ENCODE measurements at regions not wholly inside any gene's neighbourhood (a gene's known extent, or its start where the extent isn't known, plus 50 kb on each side); places are given as distances from the start of the nearest gene placed in this dataset.

- Histone ChIP-seq H3K27me3 (no peaks in the 10 kb centered on the region), H3K9me3 (no peaks in the 10 kb centered on the region), H3K36me3 (no peaks in the 10 kb centered on the region), H3K4me1 (no peaks in the 10 kb centered on the region), H3K4me3 (no peak overlapping the region), H3K27ac (no peak overlapping the region)
- intact Hi-C loops (cut with DNase I): no loop called here
- ATAC-seq: no peak
- DNase-seq: no peak
- 61 to 73% methylated on average over 5 of the region's 5 CpGs for WGBS, 2 donors
- TF ChIP-seq CTCF (IDR thresholded peaks at IDR 0.05): no peak
- no peak for FAIRE-seq
Observed at GRCh38 chr3:7877312-7877711, 624.3 kb upstream of the LMCD1 start.

- no peak for TF ChIP-seq CTCF (IDR thresholded peaks at IDR 0.05)
- no peaks in the 10 kb centered on the region for H3K4me1 ChIP-seq
- H3K36me3 ChIP-seq: no peaks in the 10 kb centered on the region
- no peak for ATAC-seq
- DNase-seq: no peak
- H3K4me3 ChIP-seq: no peak overlapping the region
- FAIRE-seq: no peak
- no peak overlapping the region for H3K27ac ChIP-seq
- intact Hi-C loops (cut with DNase I): no loop called here
- no peaks in the 10 kb centered on the region for H3K9me3 ChIP-seq
- 48 to 60% methylated on average over 1 of the region's 1 CpG for WGBS, 2 donors
- no peaks in the 10 kb centered on the region for H3K27me3 ChIP-seq
Observed at GRCh38 chr3:7879572-7879971, 622.1 kb upstream of the LMCD1 start.

- H3K9me3 ChIP-seq: no peaks in the 10 kb centered on the region
- H3K27ac ChIP-seq: no peak overlapping the region
- no peaks in the 10 kb centered on the region for H3K36me3 ChIP-seq
- H3K4me3 ChIP-seq: no peak overlapping the region
- intact Hi-C loops (cut with DNase I): no loop called here
- no peaks in the 10 kb centered on the region for H3K4me1 ChIP-seq
- no peak for TF ChIP-seq CTCF (IDR thresholded peaks at IDR 0.05)
- no peak for FAIRE-seq
- WGBS, 2 donors: 50 to 65% methylated on average over 2 of the region's 2 CpGs
- DNase-seq: no peak
- H3K27me3 ChIP-seq: no peaks in the 10 kb centered on the region
- ATAC-seq: no peak
Observed at GRCh38 chr3:7881946-7882345, 619.7 kb upstream of the LMCD1 start.

GRCh38 chr3:7897655-7898054 is 604.0 kb upstream of the LMCD1 start:
- ATAC-seq (no peak), FAIRE-seq (no peak)
- WGBS, 2 donors: 42 to 47% methylated on average over 5 of the region's 5 CpGs

GRCh38 chr3:7913283-7913682 is 588.3 kb upstream of the LMCD1 start:
- no peak for TF ChIP-seq CTCF (IDR thresholded peaks at IDR 0.05)
- WGBS, 2 donors: 63 to 70% methylated on average over 1 of the region's 1 CpG
- no peaks in the 10 kb centered on the region for H3K9me3 ChIP-seq
- H3K4me1 ChIP-seq: no peaks in the 10 kb centered on the region
- FAIRE-seq (no peak), DNase-seq (no peak), ATAC-seq (no peak)
- H3K27ac ChIP-seq: no peak overlapping the region
- H3K4me3 ChIP-seq: no peak overlapping the region
- intact Hi-C loops (cut with DNase I): no loop called here
- no peaks in the 10 kb centered on the region for H3K27me3 ChIP-seq
- H3K36me3 ChIP-seq: no peaks in the 10 kb centered on the region

More at GRCh38 chr3:7897655-7898054, 604.0 kb upstream of the LMCD1 start:
- no peaks in the 10 kb centered on the region for H3K27me3 ChIP-seq
- no peaks in the 10 kb centered on the region for H3K36me3 ChIP-seq
- no peak for DNase-seq
- no peaks in the 10 kb centered on the region for H3K4me1 ChIP-seq
- H3K9me3 ChIP-seq: no peaks in the 10 kb centered on the region
- no peak overlapping the region for H3K27ac ChIP-seq
- TF ChIP-seq CTCF (IDR thresholded peaks at IDR 0.05): no peak
- no peak overlapping the region for H3K4me3 ChIP-seq
- intact Hi-C loops (cut with DNase I): no loop called here

Measured in pancreas (tissue), 10 donors.